Mucosa of descending colon (tissue), 3 donors: ENCODE measurements at regions not wholly inside any gene's neighbourhood (a gene's known extent, or its start where the extent isn't known, plus 50 kb on each side); places are given as distances from the start of the nearest gene placed in this dataset.
"Not testable (repeated sequence)": the region's sequence is repeated elsewhere in the genome, so short reads cannot be mapped to it uniquely, and the experiment has no call there.

ENCODE experiments used
- ATAC-seq: fragments of 200-7000 bp; cut with Tn5 transposase; one replicate; pipeline ENCODE4 v1.9.1; 2020; ENCODE audit warnings: mild to moderate bottlenecking, moderate library complexity
- DNase-seq, 3 donors: peaks; one replicate each; pipeline ENCODE4 v3.0.0-alpha.2; 2020
- H3K36me3 ChIP-seq: fragments of 200-600 bp; one replicate; pipeline ENCODE4 v1.8.0; 2021; ENCODE audit warnings: low read depth, mild to moderate bottlenecking
- H3K4me1 ChIP-seq: fragments of 200-600 bp; one replicate; pipeline ENCODE4 v1.8.0; 2021; ENCODE audit warnings: low read depth, mild to moderate bottlenecking
- H3K4me3 ChIP-seq: fragments of 200-600 bp; one replicate; pipeline ENCODE4 v1.8.0; 2021; ENCODE audit warnings: mild to moderate bottlenecking
- H3K9me3 ChIP-seq: fragments of 200-600 bp; one replicate; pipeline ENCODE4 v1.8.0; 2021; ENCODE audit warnings: mild to moderate bottlenecking
- CTCF ChIP-seq: fragments of 200-600 bp; IDR thresholded peaks from one replicate; pipeline ENCODE4 v1.8.0; 2022; ENCODE audit warnings: antibody characterized with exemption, mild to moderate bottlenecking
- intact Hi-C, 2 donors: fragments of 100-400 bp; cut with DNase I in 1 of 2; cut with micrococcal nuclease in 1 of 2; formaldehyde crosslinking; loops; one replicate each; pipeline versions ENCODE4 v1.11.0 to v1.11.1; 2022; cut with DNase I, micrococcal nuclease
- donor health status: DM: no; HTN: no; CAD: no; lungs with moderate emphysema.
- donor health status: DM: no; HTN: no; CAD: no.
- donor health status: DM: no; HTN: yes; CAD: no.

GRCh38 chr5:163889369-163889768 lies 383.9 kb downstream of the MAT2B start:
- Histone ChIP-seq H3K4me3 (no peak overlapping the region), H3K4me1 (no peaks in the 10 kb centered on the region), H3K9me3 (no peaks in the 10 kb centered on the region), H3K36me3 (no peaks in the 10 kb centered on the region)
- ATAC-seq: no peak
- no peak for DNase-seq
- TF ChIP-seq CTCF: no peak
- intact Hi-C loops: no loop called here

GRCh38 chr5:163890261-163890660 lies 384.8 kb downstream of the MAT2B start:
- Histone ChIP-seq H3K36me3 (no peaks in the 10 kb centered on the region), H3K9me3 (no peaks in the 10 kb centered on the region), H3K4me1 (no peaks in the 10 kb centered on the region), H3K4me3 (no peak overlapping the region)
- TF ChIP-seq CTCF: no peak
- DNase-seq: no peak
- ATAC-seq: no peak
- intact Hi-C loops: no loop called here

DNA sequence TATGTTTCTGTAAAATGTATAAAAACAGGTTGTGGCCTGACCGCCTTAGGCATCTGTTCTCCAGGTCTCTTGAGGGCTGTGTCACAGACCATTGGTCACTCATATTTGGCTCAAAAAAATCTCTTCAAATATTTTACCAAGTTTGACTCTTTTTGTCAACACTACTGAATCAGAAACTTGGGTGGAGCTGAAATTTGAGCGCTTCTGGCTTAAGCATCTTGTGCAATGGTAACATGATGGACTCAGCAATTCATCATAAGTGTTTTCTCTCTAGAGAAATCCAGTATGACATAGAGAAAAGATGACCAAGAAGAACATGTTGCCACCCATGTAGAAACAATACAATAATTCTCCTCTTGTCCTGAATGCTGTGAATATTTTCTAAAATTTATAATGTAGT lies 387.9 kb downstream of the MAT2B start:
- no peaks in the 10 kb centered on the region for H3K9me3 ChIP-seq
- ATAC-seq (no peak), DNase-seq (no peak)
- H3K4me3 ChIP-seq: no peak overlapping the region
- H3K36me3 ChIP-seq: no peaks in the 10 kb centered on the region
- intact Hi-C loops: no loop called here
- no peaks in the 10 kb centered on the region for H3K4me1 ChIP-seq
- no peak for TF ChIP-seq CTCF

GRCh38 chr5:163894645-163895044 lies 389.2 kb downstream of the MAT2B start:
- no peak for TF ChIP-seq CTCF
- no peaks in the 10 kb centered on the region for H3K36me3 ChIP-seq
- ATAC-seq: no peak

GRCh38 chr5:163898873-163899272 lies 393.5 kb downstream of the MAT2B start:
- no peak for ATAC-seq

More at GRCh38 chr5:163894645-163895044, 389.2 kb downstream of the MAT2B start:
- H3K9me3 ChIP-seq: no peaks in the 10 kb centered on the region
- H3K4me3 ChIP-seq: no peak overlapping the region
- H3K4me1 ChIP-seq: no peaks in the 10 kb centered on the region
- DNase-seq: no peak
- intact Hi-C loops: no loop called here

GRCh38 chr5:163907783-163908182 lies 402.4 kb downstream of the MAT2B start:
- intact Hi-C loops, ATAC-seq: not testable (repeated sequence)

More at GRCh38 chr5:163898873-163899272, 393.5 kb downstream of the MAT2B start:
- Histone ChIP-seq H3K9me3 (no peaks in the 10 kb centered on the region), H3K4me3 (no peak overlapping the region), H3K36me3 (no peaks in the 10 kb centered on the region), H3K4me1 (no peaks in the 10 kb centered on the region)
- TF ChIP-seq CTCF: no peak
- no peak for DNase-seq
- intact Hi-C loops: no loop called here

More at GRCh38 chr5:163907783-163908182, 402.4 kb downstream of the MAT2B start:
- H3K9me3 ChIP-seq, H3K4me1 ChIP-seq, H3K4me3 ChIP-seq, H3K36me3 ChIP-seq, DNase-seq: not testable (repeated sequence)
